Endodermal cell (in vitro differentiated cells): ENCODE measurements at regions not wholly inside any gene's neighbourhood (a gene's known extent, or its start where the extent isn't known, plus 50 kb on each side); places are given as distances from the start of the nearest gene placed in this dataset.

Experiments
- DNase-seq: peaks from one replicate; pipeline ENCODE4 v3.0.0-alpha.2; 2017
- H3K27ac ChIP-seq: 2 replicates; pipeline ENCODE4 v1.5.1; 2013; ENCODE audit warnings: mild to moderate bottlenecking, low read depth, low read length, moderate library complexity
- H3K27me3 ChIP-seq: 2 replicates; pipeline ENCODE4 v1.6.1; 2013; ENCODE audit warnings: mild to moderate bottlenecking, low read length, moderate library complexity; ENCODE audit not compliant: insufficient read depth, control insufficient read depth, poor library complexity, severe bottlenecking
- H3K36me3 ChIP-seq: 2 replicates; pipeline ENCODE4 v1.7.0; 2013; ENCODE audit warnings: mild to moderate bottlenecking, low read length, moderate library complexity; ENCODE audit not compliant: control insufficient read depth, insufficient read depth
- H3K4me1 ChIP-seq: one replicate; pipeline ENCODE4 v1.7.0; 2013; ENCODE audit warnings: low read length; ENCODE audit not compliant: control insufficient read depth, insufficient read depth
- H3K4me3 ChIP-seq: 2 replicates; pipeline ENCODE4 v1.5.1; 2013; ENCODE audit warnings: mild to moderate bottlenecking, low read length, moderate library complexity
- H3K9ac ChIP-seq: 2 replicates; pipeline ENCODE4 v1.6.1; 2013; ENCODE audit warnings: mild to moderate bottlenecking, low read length, moderate library complexity; ENCODE audit not compliant: poor library complexity, severe bottlenecking; ENCODE audit errors: extremely low read depth
- H3K9me3 ChIP-seq: 2 replicates; pipeline ENCODE4 v1.6.1; 2013; ENCODE audit warnings: mild to moderate bottlenecking, low read length, moderate library complexity; ENCODE audit not compliant: control insufficient read depth
- H3K27ac Mint-ChIP-seq: 2 replicates; pipeline ENCODE4 v1.8.0; 2020; ENCODE audit warnings: mixed read lengths
- H3K27me3 Mint-ChIP-seq: 2 replicates; pipeline ENCODE4 v1.8.0; 2021; ENCODE audit warnings: mild to moderate bottlenecking, mixed read lengths; ENCODE audit not compliant: insufficient read depth
- H3K36me3 Mint-ChIP-seq: 2 replicates; pipeline ENCODE4 v1.8.0; 2020; ENCODE audit warnings: low read depth, mixed read lengths
- H3K4me1 Mint-ChIP-seq: 2 replicates; pipeline ENCODE4 v1.8.0; 2020; ENCODE audit warnings: mixed read lengths
- H3K4me3 Mint-ChIP-seq: 2 replicates; pipeline ENCODE4 v1.8.0; 2020; ENCODE audit warnings: mild to moderate bottlenecking, moderate library complexity, mixed read lengths
- H3K9me3 Mint-ChIP-seq: 2 replicates; pipeline ENCODE4 v1.8.0; 2020; ENCODE audit warnings: mild to moderate bottlenecking, mixed read lengths
- CTCF ChIP-seq: fragments of 200-600 bp; sonication (generic); conservative IDR thresholded peaks from 2 replicates; pipeline ENCODE4 v1.5.0; 2021; ENCODE audit warnings: antibody characterized with exemption, mild to moderate bottlenecking
- WGBS, 2 experiments: methylation state at CpG; one replicate each; pipeline versions ENCODE4 v1.1.5 to v1.1.7; 2013; ENCODE audit warnings: missing lambda C conversion rate in 2 of 2, mixed read lengths in 1 of 2; ENCODE audit not compliant: insufficient coverage in 1 of 2, insufficient read length in 1 of 2; 5-methylcytosine and 5-hydroxymethylcytosine counted together

DNA sequence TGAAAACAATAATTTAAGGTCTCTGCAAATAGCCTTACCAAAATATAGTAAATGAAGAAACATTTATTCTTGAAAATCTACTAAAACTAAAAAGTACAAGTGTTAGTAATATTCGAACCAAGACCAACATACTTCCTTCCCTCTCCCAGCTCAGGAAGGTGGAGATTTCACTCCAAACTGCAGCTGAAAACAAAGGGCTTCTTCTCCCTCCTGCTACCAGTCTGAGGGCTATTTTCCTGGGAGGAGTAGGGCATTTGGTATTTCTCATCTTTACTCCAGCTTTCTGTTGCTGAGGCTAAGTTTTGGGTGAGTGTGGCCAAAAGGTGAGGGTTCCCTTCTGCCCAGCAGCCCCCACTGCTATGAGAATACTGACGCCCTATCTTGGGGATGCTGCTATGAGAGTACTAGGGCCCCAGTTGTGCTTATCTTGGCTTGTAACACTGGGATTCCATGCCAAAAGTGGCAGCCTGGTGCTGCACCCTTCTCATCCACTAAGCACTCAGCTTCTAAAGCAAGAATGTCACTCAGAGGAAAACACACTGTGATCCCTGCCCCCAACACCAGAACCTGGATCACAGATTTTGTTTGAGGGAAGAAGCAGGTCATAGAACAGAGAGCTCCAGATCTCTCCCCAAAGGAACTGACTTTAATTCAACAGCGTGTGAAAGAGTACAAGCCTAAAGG, 130.7 kb upstream of the KLF7 start:
- H3K36me3 Mint-ChIP-seq: no peaks in the 10 kb centered on the region
- H3K9me3 ChIP-seq: peaks cover 4% of the 10 kb centered on the region
- H3K27ac Mint-ChIP-seq: no peak overlapping the region
- no peaks in the 10 kb centered on the region for H3K27me3 ChIP-seq
- no peak for TF ChIP-seq CTCF
- peaks cover 3% of the 10 kb centered on the region for H3K9me3 Mint-ChIP-seq
- no peak overlapping the region for H3K9ac ChIP-seq
- peaks cover 14% of the 10 kb centered on the region for H3K4me1 Mint-ChIP-seq
- DNase-seq: peak; percentile 57
- H3K4me3 ChIP-seq: no peak overlapping the region
- 78 to 85% methylated on average over 1 to 3 of the region's 3 CpGs for WGBS, 2 experiments
- no peaks in the 10 kb centered on the region for H3K27me3 Mint-ChIP-seq
- no peaks in the 10 kb centered on the region for H3K36me3 ChIP-seq
- H3K4me3 Mint-ChIP-seq: no peak overlapping the region
- H3K4me1 ChIP-seq: no peaks in the 10 kb centered on the region
- H3K27ac ChIP-seq: no peak overlapping the region

- DNase-seq: no peak
- WGBS, 2 experiments: no CpG with 5 or more reads among the region's 1 CpG
- H3K4me3 Mint-ChIP-seq: no peak overlapping the region
- H3K9me3 Mint-ChIP-seq: peaks cover 4% of the 10 kb centered on the region
- H3K9me3 ChIP-seq: no peaks in the 10 kb centered on the region
- no peaks in the 10 kb centered on the region for H3K36me3 Mint-ChIP-seq
- no peaks in the 10 kb centered on the region for H3K27me3 Mint-ChIP-seq
- TF ChIP-seq CTCF: no peak
- no peak overlapping the region for H3K9ac ChIP-seq
- no peaks in the 10 kb centered on the region for H3K36me3 ChIP-seq
- no peak overlapping the region for H3K27ac Mint-ChIP-seq
- H3K27ac ChIP-seq: no peak overlapping the region
- H3K27me3 ChIP-seq: no peaks in the 10 kb centered on the region
- H3K4me3 ChIP-seq: no peak overlapping the region
- H3K4me1 ChIP-seq: no peaks in the 10 kb centered on the region
- H3K4me1 Mint-ChIP-seq: peaks cover 19% of the 10 kb centered on the region
These were observed 135.1 kb upstream of the KLF7 start for GRCh38 chr2:207300817-207301216.

DNA sequence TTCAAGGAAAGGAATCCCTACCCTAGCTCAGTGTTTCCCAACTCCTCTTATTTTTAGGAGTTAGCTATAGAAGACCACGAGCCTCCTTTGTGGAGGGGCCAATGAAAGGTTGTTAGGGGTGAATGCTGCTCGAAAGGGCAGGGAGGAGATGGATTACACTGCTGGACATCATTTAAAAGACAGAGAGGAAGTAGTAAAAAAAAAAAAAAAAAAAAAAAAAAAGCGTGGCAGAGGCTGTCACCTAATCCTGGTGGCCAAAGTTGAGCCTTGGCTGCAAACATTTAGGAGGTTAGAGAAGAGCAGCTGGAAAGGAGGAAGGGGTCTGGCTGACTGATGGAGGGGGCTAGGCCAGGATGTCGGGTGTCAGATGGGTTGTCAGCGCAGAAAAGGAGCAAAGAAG, 139.0 kb upstream of the KLF7 start:
- no peak overlapping the region for H3K27ac Mint-ChIP-seq
- peaks cover 10% of the 10 kb centered on the region for H3K4me1 Mint-ChIP-seq
- no peaks in the 10 kb centered on the region for H3K9me3 ChIP-seq
- no peak for TF ChIP-seq CTCF
- H3K4me3 Mint-ChIP-seq: no peak overlapping the region
- no peak for DNase-seq
- 80 to 95% methylated on average over 1 to 5 of the region's 5 CpGs for WGBS, 2 experiments
- H3K27me3 ChIP-seq: no peaks in the 10 kb centered on the region
- H3K4me1 ChIP-seq: no peaks in the 10 kb centered on the region
- H3K27me3 Mint-ChIP-seq: no peaks in the 10 kb centered on the region
- H3K36me3 ChIP-seq: no peaks in the 10 kb centered on the region
- peaks cover 4% of the 10 kb centered on the region for H3K9me3 Mint-ChIP-seq
- no peaks in the 10 kb centered on the region for H3K36me3 Mint-ChIP-seq
- no peak overlapping the region for H3K4me3 ChIP-seq
- H3K27ac ChIP-seq: no peak overlapping the region
- no peak overlapping the region for H3K9ac ChIP-seq
